IMR-90 (cell line): ENCODE measurements at regions not wholly inside any gene's neighbourhood (a gene's known extent, or its start where the extent isn't known, plus 50 kb on each side); places are given as distances from the start of the nearest gene placed in this dataset.

ENCODE experiments used
- BHLHE40 ChIP-seq: fragments of 150-350 bp; IDR thresholded peaks from 2 replicates; pipeline ENCODE4 v1.6.1; 2016; ENCODE audit warnings: mild to moderate bottlenecking, low read depth, low read length
- CEBPB ChIP-seq: IDR thresholded peaks from 2 replicates; pipeline ENCODE4 v1.6.1; 2012; ENCODE audit warnings: low read depth, low read length, improper control_type of control experiment
- RAD21 ChIP-seq: IDR thresholded peaks from 2 replicates; pipeline ENCODE4 v1.6.1; 2012; ENCODE audit warnings: low read length, improper control_type of control experiment
- TF ChIP-seq, protein P1 (sequence below): conservative IDR thresholded peaks from 2 replicates; pipeline ENCODE4 v1.5.1; 2012; ENCODE audit warnings: mild to moderate bottlenecking, low read depth, low read length, improper control_type of control experiment

DNA sequence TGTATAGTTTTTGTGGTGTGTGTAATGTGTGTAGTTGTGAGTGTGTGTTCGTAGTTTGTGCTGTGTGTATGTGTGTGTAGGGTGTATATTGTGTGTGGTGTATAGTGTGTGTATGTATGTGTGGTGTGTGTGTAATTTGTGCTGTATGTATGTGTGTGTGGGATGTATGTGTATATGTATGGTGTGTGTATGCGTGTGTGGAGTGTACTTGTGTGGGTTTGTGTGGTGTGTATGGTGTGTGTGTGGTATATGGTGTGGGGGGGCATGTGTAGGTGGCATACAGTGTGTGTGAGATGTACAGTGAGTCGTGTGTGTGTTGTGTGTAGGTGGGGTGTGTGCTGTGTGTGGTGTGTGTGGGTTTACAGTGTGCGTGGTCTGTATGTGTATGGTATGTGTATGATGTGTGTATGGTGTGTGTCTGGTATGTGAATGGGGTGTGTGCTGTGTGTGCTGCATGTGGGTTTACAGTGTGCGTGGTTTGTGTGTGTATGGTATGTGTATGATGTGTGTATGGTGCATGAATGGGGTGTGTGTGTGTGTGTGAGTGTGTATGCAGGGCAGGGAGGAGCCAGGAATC is 125.2 kb downstream of the GADD45G start:
- TF ChIP-seq, protein P1, sequence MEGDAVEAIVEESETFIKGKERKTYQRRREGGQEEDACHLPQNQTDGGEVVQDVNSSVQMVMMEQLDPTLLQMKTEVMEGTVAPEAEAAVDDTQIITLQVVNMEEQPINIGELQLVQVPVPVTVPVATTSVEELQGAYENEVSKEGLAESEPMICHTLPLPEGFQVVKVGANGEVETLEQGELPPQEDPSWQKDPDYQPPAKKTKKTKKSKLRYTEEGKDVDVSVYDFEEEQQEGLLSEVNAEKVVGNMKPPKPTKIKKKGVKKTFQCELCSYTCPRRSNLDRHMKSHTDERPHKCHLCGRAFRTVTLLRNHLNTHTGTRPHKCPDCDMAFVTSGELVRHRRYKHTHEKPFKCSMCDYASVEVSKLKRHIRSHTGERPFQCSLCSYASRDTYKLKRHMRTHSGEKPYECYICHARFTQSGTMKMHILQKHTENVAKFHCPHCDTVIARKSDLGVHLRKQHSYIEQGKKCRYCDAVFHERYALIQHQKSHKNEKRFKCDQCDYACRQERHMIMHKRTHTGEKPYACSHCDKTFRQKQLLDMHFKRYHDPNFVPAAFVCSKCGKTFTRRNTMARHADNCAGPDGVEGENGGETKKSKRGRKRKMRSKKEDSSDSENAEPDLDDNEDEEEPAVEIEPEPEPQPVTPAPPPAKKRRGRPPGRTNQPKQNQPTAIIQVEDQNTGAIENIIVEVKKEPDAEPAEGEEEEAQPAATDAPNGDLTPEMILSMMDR: no peak
- TF ChIP-seq CEBPB: no peak
- TF ChIP-seq BHLHE40: no peak
- no peak for TF ChIP-seq RAD21
